Heart left ventricle (tissue), 16 donors: ENCODE measurements at regions not wholly inside any gene's neighbourhood (a gene's known extent, or its start where the extent isn't known, plus 50 kb on each side); places are given as distances from the start of the nearest gene placed in this dataset.

Source experiments
- ATAC-seq, 4 donors: fragments of 200-7000 bp; cut with Tn5 transposase; one replicate each; pipeline ENCODE4 v1.9.1; 2020 to 2022; ENCODE audit warnings: moderate library complexity in 4 of 4, mild to moderate bottlenecking in 3 of 4, moderate number of reproducible peaks in 1 of 4
- DNase-seq, 5 donors: peaks; one replicate each; pipeline ENCODE4 v3.0.0-alpha.2; 2020
- H3K27ac ChIP-seq, 12 donors: fragments of 200-600 bp; sonication (generic) in 4 of 12; one replicate each; pipeline versions ENCODE4 v1.5.0 to v1.8.0; 2016 to 2022; ENCODE audit warnings: mild to moderate bottlenecking in 2 of 12
- H3K27me3 ChIP-seq, 9 donors: fragments of 200-600 bp; sonication (generic) in 2 of 9; one replicate each; pipeline versions ENCODE4 v1.5.1 to v1.8.0; 2016 to 2022; ENCODE audit warnings: mild to moderate bottlenecking in 3 of 9
- H3K36me3 ChIP-seq, 9 donors: fragments of 200-600 bp; sonication (generic) in 2 of 9; one replicate each; pipeline versions ENCODE4 v1.5.0 to v1.8.0; 2018 to 2022; ENCODE audit warnings: mild to moderate bottlenecking in 2 of 9
- H3K4me1 ChIP-seq, 12 donors: fragments of 200-600 bp; sonication (generic) in 4 of 12; one replicate each; pipeline versions ENCODE4 v1.5.0 to v1.8.0; 2016 to 2022; ENCODE audit warnings: mild to moderate bottlenecking in 3 of 12
- H3K4me3 ChIP-seq, 12 donors: fragments of 200-600 bp; sonication (generic) in 4 of 12; one replicate each; pipeline versions ENCODE4 v1.5.0 to v1.8.0; 2017 to 2022; ENCODE audit warnings: mild to moderate bottlenecking in 9 of 12, moderate library complexity in 4 of 12
- H3K9me3 ChIP-seq, 12 donors: fragments of 200-600 bp; sonication (generic) in 4 of 12; one replicate each; pipeline versions ENCODE4 v1.5.0 to v1.8.0; 2016 to 2022; ENCODE audit warnings: mild to moderate bottlenecking in 1 of 12
- POLR2A ChIP-seq, 2 donors: fragments of 450-650 bp; IDR thresholded peaks; one replicate each; pipeline ENCODE4 v1.6.1; 2017; ENCODE audit warnings: antibody characterized with exemption in 2 of 2, mild to moderate bottlenecking in 2 of 2, moderate library complexity in 2 of 2
- WGBS, 4 donors: extraction: QIAGEN DNeasy Blood & Tissue Kit in 2 of 4; methylation state at CpG; one replicate each; pipeline versions ENCODE4 v1.1.5 to v1.1.7; 2013 to 2018; 5-methylcytosine and 5-hydroxymethylcytosine counted together
- intact Hi-C, 10 donors: fragments of 100-400 bp; cut with DNase I; formaldehyde crosslinking; loops; one replicate each; pipeline versions ENCODE4 v1.11.1 to v1.14.2; 2022
- TF ChIP-seq, protein P1 (sequence below), 12 donors: fragments of 200-600 bp; sonication (generic) in 4 of 12; IDR thresholded peaks; one replicate each; pipeline versions ENCODE4 v1.5.0 to v1.8.0; 2018 to 2022; ENCODE audit warnings: antibody characterized with exemption in 12 of 12, mild to moderate bottlenecking in 5 of 12
- donor health status: ischemic (EF 13 %, LVEDD 7.1; RV severe dilation, severe dysfunction).
- donor health status: healthy with polysubstance abuse.
- donor health status: DM: no; HTN: yes; CAD: no.
- donor health status: DM: no; HTN: no; CAD: no.
- donor health status: ischemic (EF 25% LVEDD 6.9; RV normal size, moderate dysfunction).
- donor health status: ischemic (EF 25% LVEDD 5.7; RV mildly dilated, moderate dysfunction).
- donor health status: healthy.
- donor health status: DM: yes; HTN: yes; CAD: no.
- donor health status: ischemic (EF 35%, LVEDD 5.7; RV mildly dilated, moderate dysfunction).
- donor health status: nonischemic (EF 11% LVEDD 7.7; RV severe dilation, severe dysfunction).
- donor health status: DM: yes; HTN: yes; CAD: no.
- donor health status: PGD.
- donor health status: ischemic (EF 29% LVEDD 5.4; RV normal size, mild dysfunction).
- donor health status: nonischemic (EF 23%, LVEDD 6.1; RV moderate dilation, normal function).

DNA sequence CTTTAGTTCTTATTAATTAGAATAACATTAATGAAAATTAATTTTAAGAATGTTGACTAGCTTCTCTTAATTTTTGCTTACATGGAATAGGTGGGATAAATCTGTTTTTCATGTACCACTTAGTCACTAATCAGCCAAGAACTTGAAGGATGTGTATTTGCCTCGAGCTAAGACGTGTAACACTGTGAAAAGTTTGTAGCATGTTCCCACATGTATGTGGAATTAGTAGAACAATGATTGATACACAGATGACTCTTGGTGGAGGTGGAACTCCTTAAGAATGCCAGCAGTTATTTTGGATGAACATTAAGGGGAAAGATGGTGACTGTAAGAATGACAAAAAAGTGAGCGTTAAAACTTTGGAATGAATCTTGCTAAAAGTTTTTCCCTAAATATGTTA, 435.7 kb upstream of the MDGA2 start:
- WGBS, 4 donors: 53 to 69% (median 67%) methylated on average over 3 of the region's 3 CpGs
- H3K4me1 ChIP-seq: no peaks in the 10 kb centered on the region
- H3K9me3 ChIP-seq: no peaks in the 10 kb centered on the region
- ATAC-seq (no peak), DNase-seq (no peak)
- no peaks in the 10 kb centered on the region for H3K36me3 ChIP-seq
- intact Hi-C loops: no loop called here
- TF ChIP-seq, protein P1, sequence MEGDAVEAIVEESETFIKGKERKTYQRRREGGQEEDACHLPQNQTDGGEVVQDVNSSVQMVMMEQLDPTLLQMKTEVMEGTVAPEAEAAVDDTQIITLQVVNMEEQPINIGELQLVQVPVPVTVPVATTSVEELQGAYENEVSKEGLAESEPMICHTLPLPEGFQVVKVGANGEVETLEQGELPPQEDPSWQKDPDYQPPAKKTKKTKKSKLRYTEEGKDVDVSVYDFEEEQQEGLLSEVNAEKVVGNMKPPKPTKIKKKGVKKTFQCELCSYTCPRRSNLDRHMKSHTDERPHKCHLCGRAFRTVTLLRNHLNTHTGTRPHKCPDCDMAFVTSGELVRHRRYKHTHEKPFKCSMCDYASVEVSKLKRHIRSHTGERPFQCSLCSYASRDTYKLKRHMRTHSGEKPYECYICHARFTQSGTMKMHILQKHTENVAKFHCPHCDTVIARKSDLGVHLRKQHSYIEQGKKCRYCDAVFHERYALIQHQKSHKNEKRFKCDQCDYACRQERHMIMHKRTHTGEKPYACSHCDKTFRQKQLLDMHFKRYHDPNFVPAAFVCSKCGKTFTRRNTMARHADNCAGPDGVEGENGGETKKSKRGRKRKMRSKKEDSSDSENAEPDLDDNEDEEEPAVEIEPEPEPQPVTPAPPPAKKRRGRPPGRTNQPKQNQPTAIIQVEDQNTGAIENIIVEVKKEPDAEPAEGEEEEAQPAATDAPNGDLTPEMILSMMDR (IDR thresholded peaks at IDR 0.05): no peak
- no peak overlapping the region for H3K27ac ChIP-seq
- H3K27me3 ChIP-seq: no peaks in the 10 kb centered on the region
- H3K4me3 ChIP-seq: no peak overlapping the region

- Histone ChIP-seq H3K27ac (no peak overlapping the region), H3K36me3 (no peaks in the 10 kb centered on the region), H3K4me3 (no peak overlapping the region), H3K27me3 (no peaks in the 10 kb centered on the region), H3K9me3 (peaks cover 0 to 6% (median 0%) of the 10 kb centered on the region in 12 donors), H3K4me1 (no peaks in the 10 kb centered on the region)
- intact Hi-C loops: no loop called here
- DNase-seq (no peak), ATAC-seq (no peak)
- WGBS, 4 donors: 28 to 42% (median 37%) methylated on average over 1 of the region's 1 CpG
- no peak for TF ChIP-seq POLR2A (IDR thresholded peaks at IDR 0.05)
- TF ChIP-seq, protein P1 (IDR thresholded peaks at IDR 0.05): no peak
These were observed 432.2 kb upstream of the MDGA2 start for GRCh38 chr14:48107646-48108045.

DNA sequence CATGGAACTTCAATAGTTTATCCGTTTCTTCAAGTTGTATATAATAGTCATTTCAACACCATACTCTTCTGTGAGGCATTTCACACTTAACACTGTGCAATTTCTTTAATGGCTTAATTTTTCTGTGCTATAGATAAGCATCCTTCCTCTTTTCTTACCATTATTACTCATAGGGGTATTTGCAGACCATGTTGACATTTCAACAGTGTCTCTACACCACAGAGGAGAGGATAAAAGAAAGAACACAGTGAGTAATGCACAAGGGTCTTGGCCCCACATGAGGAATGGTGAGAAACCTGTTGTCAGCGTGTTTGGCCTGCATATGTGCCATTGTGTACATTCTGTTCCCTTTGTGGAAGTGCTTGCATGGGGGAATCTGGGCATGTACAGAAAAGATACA, 421.5 kb upstream of the MDGA2 start:
- no peaks in the 10 kb centered on the region for H3K36me3 ChIP-seq
- no peak for ATAC-seq

DNA sequence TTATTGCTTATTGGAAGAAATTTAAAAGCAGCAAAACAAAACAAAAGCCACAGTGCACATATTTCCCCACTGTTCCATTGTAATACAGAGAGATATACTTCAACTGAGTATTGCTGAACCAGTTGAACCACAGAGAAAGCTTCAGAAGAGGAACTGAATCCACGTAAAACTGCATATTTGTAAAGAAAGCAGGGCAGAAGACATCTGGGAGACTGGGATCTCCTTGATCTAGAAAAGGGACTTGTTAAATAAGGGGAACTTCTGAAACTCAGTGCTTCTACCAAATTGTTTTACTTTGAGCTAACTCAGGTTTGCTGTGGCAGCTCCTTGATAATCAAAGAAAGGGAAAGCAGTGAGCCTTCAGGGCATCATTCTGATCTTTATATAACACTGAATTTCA, 411.1 kb upstream of the MDGA2 start:
- H3K27me3 ChIP-seq: no peaks in the 10 kb centered on the region
- TF ChIP-seq, protein P1 (IDR thresholded peaks at IDR 0.05): no peak
- TF ChIP-seq POLR2A (IDR thresholded peaks at IDR 0.05): no peak
- DNase-seq: no peak
- no peak for ATAC-seq
- H3K4me1 ChIP-seq: no peaks in the 10 kb centered on the region
- intact Hi-C loops: no loop called here
- H3K27ac ChIP-seq: no peak overlapping the region
- H3K36me3 ChIP-seq: no peaks in the 10 kb centered on the region
- no peak overlapping the region for H3K4me3 ChIP-seq
- WGBS, 4 donors: 40 to 85% (median 72%) methylated on average over 1 of the region's 1 CpG
- H3K9me3 ChIP-seq: no peaks in the 10 kb centered on the region

More for the DNA sequence above, 421.5 kb upstream of the MDGA2 start:
- TF ChIP-seq, protein P1 (IDR thresholded peaks at IDR 0.05): no peak
- no peak for TF ChIP-seq POLR2A (IDR thresholded peaks at IDR 0.05)
- Histone ChIP-seq H3K27ac (no peak overlapping the region), H3K27me3 (no peaks in the 10 kb centered on the region), H3K4me1 (no peaks in the 10 kb centered on the region), H3K4me3 (no peak overlapping the region), H3K9me3 (peaks cover 0 to 21% (median 0%) of the 10 kb centered on the region in 12 donors)
- 70 to 76% (median 73%) methylated on average over 2 of the region's 2 CpGs for WGBS, 4 donors
- intact Hi-C loops: no loop called here
- no peak for DNase-seq
